Sigmoid colon (tissue), 4 donors: ENCODE measurements at regions not wholly inside any gene's neighbourhood (a gene's known extent, or its start where the extent isn't known, plus 50 kb on each side); places are given as distances from the start of the nearest gene placed in this dataset.

Experiments
- EP300 ChIP-seq, 4 donors: sonication (generic); formaldehyde crosslinking; IDR thresholded peaks; one replicate each; pipeline ENCODE4 v1.6.1; 2017; ENCODE audit warnings: antibody characterized with exemption in 4 of 4
- POLR2A ChIP-seq, 2 donors: fragments of 450-650 bp; IDR thresholded peaks; one replicate each; pipeline ENCODE4 v1.6.1; 2016; ENCODE audit warnings: antibody characterized with exemption in 2 of 2, mild to moderate bottlenecking in 2 of 2, moderate library complexity in 2 of 2
- TF ChIP-seq, protein P1 (sequence below), 4 experiments: fragments of 450-650 bp in 3 of 4; fragments of 200-600 bp in 1 of 4; IDR thresholded peaks; one replicate each; pipeline ENCODE4 v1.5.1; 2016 to 2019; ENCODE audit warnings: antibody characterized with exemption in 4 of 4, mild to moderate bottlenecking in 3 of 4, moderate library complexity in 2 of 4

DNA sequence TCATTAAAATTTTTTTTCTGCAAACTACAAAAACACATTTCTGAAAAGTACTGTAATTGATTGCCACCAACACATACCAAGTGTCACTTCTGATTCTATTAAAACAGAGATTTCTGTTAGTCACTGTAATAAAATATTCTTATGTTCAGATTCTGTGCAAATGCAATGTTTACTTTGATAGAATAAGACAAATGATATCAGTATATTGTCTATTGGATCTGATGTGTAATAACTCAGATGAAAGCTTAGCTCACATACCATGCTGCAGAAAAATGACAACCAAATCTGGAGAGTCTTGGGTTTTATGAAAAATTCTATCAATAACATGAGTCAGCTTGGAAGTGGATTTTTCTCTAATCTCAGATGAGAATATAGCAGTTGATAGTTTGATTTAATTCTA lies 963.8 kb upstream of the B3GALT2 start:
- TF ChIP-seq, protein P1, sequence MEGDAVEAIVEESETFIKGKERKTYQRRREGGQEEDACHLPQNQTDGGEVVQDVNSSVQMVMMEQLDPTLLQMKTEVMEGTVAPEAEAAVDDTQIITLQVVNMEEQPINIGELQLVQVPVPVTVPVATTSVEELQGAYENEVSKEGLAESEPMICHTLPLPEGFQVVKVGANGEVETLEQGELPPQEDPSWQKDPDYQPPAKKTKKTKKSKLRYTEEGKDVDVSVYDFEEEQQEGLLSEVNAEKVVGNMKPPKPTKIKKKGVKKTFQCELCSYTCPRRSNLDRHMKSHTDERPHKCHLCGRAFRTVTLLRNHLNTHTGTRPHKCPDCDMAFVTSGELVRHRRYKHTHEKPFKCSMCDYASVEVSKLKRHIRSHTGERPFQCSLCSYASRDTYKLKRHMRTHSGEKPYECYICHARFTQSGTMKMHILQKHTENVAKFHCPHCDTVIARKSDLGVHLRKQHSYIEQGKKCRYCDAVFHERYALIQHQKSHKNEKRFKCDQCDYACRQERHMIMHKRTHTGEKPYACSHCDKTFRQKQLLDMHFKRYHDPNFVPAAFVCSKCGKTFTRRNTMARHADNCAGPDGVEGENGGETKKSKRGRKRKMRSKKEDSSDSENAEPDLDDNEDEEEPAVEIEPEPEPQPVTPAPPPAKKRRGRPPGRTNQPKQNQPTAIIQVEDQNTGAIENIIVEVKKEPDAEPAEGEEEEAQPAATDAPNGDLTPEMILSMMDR (IDR thresholded peaks at IDR 0.05) = no peak
- TF ChIP-seq POLR2A (IDR thresholded peaks at IDR 0.05) (no peak), EP300 (IDR thresholded peaks at IDR 0.05) (no peak)
